IMR-90 (cell line): ENCODE measurements at regions not wholly inside any gene's neighbourhood (a gene's known extent, or its start where the extent isn't known, plus 50 kb on each side); places are given as distances from the start of the nearest gene placed in this dataset.

Experiments used
- ATAC-seq: fragments of 200-7000 bp; cut with Tn5 transposase; 2 replicates; pipeline ENCODE4 v1.9.1; 2020; ENCODE audit warnings: low read depth, mild to moderate bottlenecking, moderate library complexity
- BruUV-seq: library from RNA; stranded (reverse); fragments of 400-500 nt; replicated peaks from 2 replicates; lab custom pipeline; 2021; lab: Mats Ljungman, UMichigan
- CTCF ChIA-PET: fragments of 300-600 bp; formaldehyde crosslinking; extraction: SDS; loops from one replicate; lab custom pipeline; 2021; ENCODE audit warnings: antibody characterized with exemption; lab: Yijun Ruan, JAX
- POLR2A ChIA-PET: fragments of 300-600 bp; sonication (Branson Sonifier 250); formaldehyde crosslinking; loops from one replicate; lab custom pipeline; 2022; ENCODE audit warnings: antibody characterized with exemption; ENCODE audit not compliant: unreplicated experiment; lab: Charles Lee
- DNase-seq: peaks from one replicate; pipeline ENCODE4 v3.0.0; 2013
- H2AFZ ChIP-seq: replicated peaks from 2 replicates; pipeline ENCODE3; 2013; ENCODE audit warnings: low read length, mild to moderate bottlenecking; ENCODE audit not compliant: poor library complexity
- H2AK5ac ChIP-seq: 2 replicates; pipeline ENCODE4 v1.6.1; 2013; ENCODE audit warnings: low read depth, low read length, inconsistent platforms
- H2AK9ac ChIP-seq: replicated peaks from 2 replicates; pipeline ENCODE3; 2013; ENCODE audit warnings: mild to moderate bottlenecking, low read depth, low read length, moderate library complexity; ENCODE audit not compliant: poor library complexity
- H2BK120ac ChIP-seq: 2 replicates; pipeline ENCODE4 v1.6.1; 2013; ENCODE audit warnings: low read depth, low read length, inconsistent platforms
- H2BK15ac ChIP-seq: 3 replicates; pipeline ENCODE4 v1.6.1; 2013; ENCODE audit warnings: low read depth, low read length, inconsistent platforms
- H2BK20ac ChIP-seq: 2 replicates; pipeline ENCODE4 v1.6.1; 2013; ENCODE audit warnings: low read depth, mild to moderate bottlenecking, inconsistent platforms, low read length, moderate library complexity
- H2BK5ac ChIP-seq: 2 replicates; pipeline ENCODE4 v1.6.1; 2013; ENCODE audit warnings: mild to moderate bottlenecking, low read depth, low read length, inconsistent platforms; ENCODE audit not compliant: poor library complexity, severe bottlenecking
- H3K14ac ChIP-seq: replicated peaks from 2 replicates; pipeline ENCODE4 v1.6.1; 2013; ENCODE audit warnings: low read depth, low read length, inconsistent platforms
- H3K18ac ChIP-seq: 2 replicates; pipeline ENCODE4 v1.6.1; 2013; ENCODE audit warnings: low read depth, low read length, control low read depth
- H3K23ac ChIP-seq: 2 replicates; pipeline ENCODE4 v1.6.1; 2013; ENCODE audit warnings: low read depth, low read length, inconsistent platforms
- H3K27ac ChIP-seq: 2 replicates; pipeline ENCODE4 v1.5.1; 2013; ENCODE audit warnings: mild to moderate bottlenecking, control low read depth, low read length; ENCODE audit not compliant: insufficient read depth
- H3K27me3 ChIP-seq: 2 replicates; pipeline ENCODE4 v1.6.1; 2013; ENCODE audit warnings: low read length; ENCODE audit not compliant: control insufficient read depth, insufficient read depth
- H3K36me3 ChIP-seq: 2 replicates; pipeline ENCODE4 v1.6.1; 2013; ENCODE audit warnings: low read length, mixed read lengths; ENCODE audit not compliant: control insufficient read depth, insufficient read depth
- H3K4ac ChIP-seq: 2 replicates; pipeline ENCODE4 v1.6.1; 2013; ENCODE audit warnings: low read depth, low read length, inconsistent platforms
- H3K4me1 ChIP-seq: 2 replicates; pipeline ENCODE4 v1.6.1; 2013; ENCODE audit warnings: low read length, mixed read lengths; ENCODE audit not compliant: control insufficient read depth, insufficient read depth
- H3K4me2 ChIP-seq: 2 replicates; pipeline ENCODE4 v1.6.1; 2013; ENCODE audit warnings: low read depth, mild to moderate bottlenecking, control low read depth, low read length, moderate library complexity
- H3K4me3 ChIP-seq: 2 replicates; pipeline ENCODE4 v1.5.1; 2013; ENCODE audit warnings: low read depth, mild to moderate bottlenecking, control low read depth, low read length, moderate library complexity; ENCODE audit not compliant: insufficient read depth
- H3K56ac ChIP-seq: 2 replicates; pipeline ENCODE4 v1.6.1; 2013; ENCODE audit warnings: low read length, inconsistent platforms; ENCODE audit not compliant: insufficient read depth; ENCODE audit errors: extremely low read depth
- H3K79me1 ChIP-seq, 2 experiments: 2 replicates each; pipeline ENCODE4 v1.6.1; 2013; ENCODE audit warnings: low read length in 2 of 2, inconsistent platforms in 1 of 2, low read depth in 1 of 2
- H3K9ac ChIP-seq: 2 replicates; pipeline ENCODE4 v1.6.1; 2013; ENCODE audit warnings: low read depth, low read length, control low read depth
- H3K9me1 ChIP-seq: 2 replicates; pipeline ENCODE4 v1.6.1; 2013; ENCODE audit warnings: low read length, inconsistent platforms; ENCODE audit not compliant: insufficient read depth
- H3K9me3 ChIP-seq: 2 replicates; pipeline ENCODE4 v1.6.1; 2013; ENCODE audit warnings: low read length; ENCODE audit not compliant: control insufficient read depth, insufficient read depth
- H4K20me1 ChIP-seq: 2 replicates; pipeline ENCODE4 v1.6.1; 2013; ENCODE audit warnings: low read length, inconsistent platforms; ENCODE audit not compliant: insufficient read depth
- H4K5ac ChIP-seq: 2 replicates; pipeline ENCODE4 v1.6.1; 2013; ENCODE audit warnings: mild to moderate bottlenecking, low read depth, low read length, control low read depth
- H4K8ac ChIP-seq, 2 experiments: 2 replicates each; pipeline ENCODE4 v1.6.1; 2013; ENCODE audit warnings: low read depth in 2 of 2, low read length in 2 of 2, control low read depth in 1 of 2, inconsistent platforms in 1 of 2
- H4K91ac ChIP-seq: 2 replicates; pipeline ENCODE4 v1.6.1; 2013; ENCODE audit warnings: low read depth, low read length, inconsistent platforms; ENCODE audit not compliant: insufficient read depth
- BHLHE40 ChIP-seq: fragments of 150-350 bp; IDR thresholded peaks from 2 replicates; pipeline ENCODE4 v1.6.1; 2016; ENCODE audit warnings: mild to moderate bottlenecking, low read depth, low read length
- CEBPB ChIP-seq: IDR thresholded peaks from 2 replicates; pipeline ENCODE4 v1.6.1; 2012; ENCODE audit warnings: low read depth, low read length, improper control_type of control experiment
- FOS ChIP-seq: fragments of 150-350 bp; IDR thresholded peaks from 2 replicates; pipeline ENCODE4 v1.6.1; 2016; ENCODE audit warnings: low read depth, low read length
- MAZ ChIP-seq: IDR thresholded peaks from 2 replicates; pipeline ENCODE4 v1.6.1; 2012; ENCODE audit warnings: low read depth, mild to moderate bottlenecking, low read length, improper control_type of control experiment, moderate library complexity, borderline replicate concordance
- MXI1 ChIP-seq: IDR thresholded peaks from 2 replicates; pipeline ENCODE4 v1.6.1; 2012; ENCODE audit warnings: low read depth, mild to moderate bottlenecking, low read length, moderate library complexity, borderline replicate concordance
- NFE2L2 ChIP-seq: fragments of 150-350 bp; IDR thresholded peaks from 2 replicates; pipeline ENCODE4 v1.6.1; 2016; ENCODE audit warnings: low read depth, mild to moderate bottlenecking, low read length
- POLR2A ChIP-seq: IDR thresholded peaks from 2 replicates; pipeline ENCODE4 v1.6.1; 2012; ENCODE audit warnings: mild to moderate bottlenecking, low read depth, low read length
- RAD21 ChIP-seq: IDR thresholded peaks from 2 replicates; pipeline ENCODE4 v1.6.1; 2012; ENCODE audit warnings: low read length, improper control_type of control experiment
- RCOR1 ChIP-seq: IDR thresholded peaks from 2 replicates; pipeline ENCODE4 v1.6.1; 2012; ENCODE audit warnings: mild to moderate bottlenecking, low read length, improper control_type of control experiment; ENCODE audit not compliant: insufficient replicate concordance
- RFX5 ChIP-seq: IDR thresholded peaks from 2 replicates; pipeline ENCODE4 v1.8.0; 2012; ENCODE audit warnings: low read depth, mild to moderate bottlenecking, low read length, moderate library complexity
- SMC3 ChIP-seq: fragments of 150-350 bp; IDR thresholded peaks from 2 replicates; pipeline ENCODE4 v1.6.1; 2016; ENCODE audit warnings: low read depth, mild to moderate bottlenecking, antibody characterized with exemption, low read length, moderate library complexity
- USF2 ChIP-seq: fragments of 150-350 bp; IDR thresholded peaks from 2 replicates; pipeline ENCODE4 v1.6.1; 2017; ENCODE audit warnings: mild to moderate bottlenecking, antibody characterized with exemption, low read length, low read depth
- WGBS, 2 experiments: methylation state at CpG; one replicate each; pipeline versions ENCODE4 v1.1.5 to v1.1.7; 2013; ENCODE audit warnings: missing lambda C conversion rate in 2 of 2; ENCODE audit not compliant: insufficient read length in 1 of 2; ENCODE audit errors: extremely low coverage in 2 of 2; 5-methylcytosine and 5-hydroxymethylcytosine counted together
- dilution Hi-C: fragments of 300-500 bp; cut with HindIII; formaldehyde crosslinking; loops from one replicate; pipeline ENCODE4 v1.14.3; 2018; ENCODE audit warnings: low sequenced_read_pairs; ENCODE audit not compliant: unreplicated experiment
- in situ Hi-C: fragments of 300-500 bp; cut with MboI; formaldehyde crosslinking; loops from 3 replicates; pipeline ENCODE4 v1.14.3; 2019; ENCODE audit warnings: low sequenced_read_pairs, inconsistent platforms, mixed read lengths
- intact Hi-C: fragments of 100-400 bp; cut with micrococcal nuclease; formaldehyde crosslinking; loops from 2 replicates; pipeline ENCODE4 v1.10.0; 2022
- TF ChIP-seq, protein P1 (sequence below): conservative IDR thresholded peaks from 2 replicates; pipeline ENCODE4 v1.5.1; 2012; ENCODE audit warnings: mild to moderate bottlenecking, low read depth, low read length, improper control_type of control experiment

GRCh38 chr19:30927705-30928104, 421.5 kb downstream of the TSHZ3 start:
- WGBS, 2 experiments: no CpG with 5 or more reads among the region's 6 CpGs
- no peak for ATAC-seq
- CTCF ChIA-PET: no interaction called here

More at GRCh38 chr19:30927705-30928104, 421.5 kb downstream of the TSHZ3 start:
- Histone ChIP-seq H2BK120ac (no peak overlapping the region), H3K36me3 (no peaks in the 10 kb centered on the region), H4K8ac (no peak overlapping the region), H3K4me1 (no peaks in the 10 kb centered on the region), H3K56ac (no peak overlapping the region), H3K9me3 (no peaks in the 10 kb centered on the region), H3K27me3 (no peaks in the 10 kb centered on the region), H4K91ac (no peak overlapping the region), H3K79me1 (no peaks in the 10 kb centered on the region), H4K5ac (no peak overlapping the region), H3K18ac (no peak overlapping the region), H2BK15ac (no peak overlapping the region), H2AK5ac (no peak overlapping the region), H3K4me3 (no peak overlapping the region), H3K23ac (no peak overlapping the region), H2AK9ac (no peak overlapping the region), H3K9me1 (no peaks in the 10 kb centered on the region), H3K27ac (no peak overlapping the region), H3K4ac (no peak overlapping the region), H3K14ac (no peak overlapping the region), H3K9ac (no peak overlapping the region), H2AFZ (no peak overlapping the region), H3K4me2 (no peak overlapping the region), H4K20me1 (no peaks in the 10 kb centered on the region), H2BK5ac (no peak overlapping the region), H2BK20ac (no peak overlapping the region)
- no peak for DNase-seq
- intact Hi-C loops: no loop called here
- POLR2A ChIA-PET: no interaction called here
- no TSS peak for BruUV-seq
- dilution Hi-C loops: no loop called here
- TF ChIP-seq RFX5: no peak
- no peak for TF ChIP-seq FOS
- no peak for TF ChIP-seq RAD21
- no peak for TF ChIP-seq USF2
- no peak for TF ChIP-seq SMC3
- TF ChIP-seq RCOR1: no peak
- TF ChIP-seq MAZ: no peak
- TF ChIP-seq CEBPB: no peak
- TF ChIP-seq, protein P1, sequence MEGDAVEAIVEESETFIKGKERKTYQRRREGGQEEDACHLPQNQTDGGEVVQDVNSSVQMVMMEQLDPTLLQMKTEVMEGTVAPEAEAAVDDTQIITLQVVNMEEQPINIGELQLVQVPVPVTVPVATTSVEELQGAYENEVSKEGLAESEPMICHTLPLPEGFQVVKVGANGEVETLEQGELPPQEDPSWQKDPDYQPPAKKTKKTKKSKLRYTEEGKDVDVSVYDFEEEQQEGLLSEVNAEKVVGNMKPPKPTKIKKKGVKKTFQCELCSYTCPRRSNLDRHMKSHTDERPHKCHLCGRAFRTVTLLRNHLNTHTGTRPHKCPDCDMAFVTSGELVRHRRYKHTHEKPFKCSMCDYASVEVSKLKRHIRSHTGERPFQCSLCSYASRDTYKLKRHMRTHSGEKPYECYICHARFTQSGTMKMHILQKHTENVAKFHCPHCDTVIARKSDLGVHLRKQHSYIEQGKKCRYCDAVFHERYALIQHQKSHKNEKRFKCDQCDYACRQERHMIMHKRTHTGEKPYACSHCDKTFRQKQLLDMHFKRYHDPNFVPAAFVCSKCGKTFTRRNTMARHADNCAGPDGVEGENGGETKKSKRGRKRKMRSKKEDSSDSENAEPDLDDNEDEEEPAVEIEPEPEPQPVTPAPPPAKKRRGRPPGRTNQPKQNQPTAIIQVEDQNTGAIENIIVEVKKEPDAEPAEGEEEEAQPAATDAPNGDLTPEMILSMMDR: no peak
- TF ChIP-seq NFE2L2: no peak
- no peak for TF ChIP-seq POLR2A
- no peak for TF ChIP-seq MXI1
- no peak for TF ChIP-seq BHLHE40
- in situ Hi-C loops: no loop called here
